Ovary (tissue), 7 donors: ENCODE measurements at regions not wholly inside any gene's neighbourhood (a gene's known extent, or its start where the extent isn't known, plus 50 kb on each side); places are given as distances from the start of the nearest gene placed in this dataset.

Experiments used
- DNase-seq, 5 donors: peaks; one replicate each; pipeline ENCODE4 v3.0.0-alpha.2; 2019 to 2020
- H3K27ac ChIP-seq, 2 donors: fragments of 200-600 bp; one replicate each; pipeline versions ENCODE4 v1.5.1 to v1.8.0; 2019 to 2022
- H3K27me3 ChIP-seq: fragments of 200-600 bp; one replicate; pipeline ENCODE4 v1.8.0; 2022
- H3K36me3 ChIP-seq: fragments of 200-600 bp; sonication (generic); one replicate; pipeline ENCODE4 v1.5.1; 2019
- H3K4me1 ChIP-seq: one replicate; pipeline ENCODE4 v1.8.1; 2013; ENCODE audit warnings: mild to moderate bottlenecking, moderate library complexity; ENCODE audit not compliant: insufficient read depth
- H3K4me3 ChIP-seq: fragments of 200-600 bp; sonication (generic); one replicate; pipeline ENCODE4 v1.5.1; 2017
- H3K9me3 ChIP-seq, 2 donors: fragments of 200-600 bp in 1 of 2; sonication (generic) in 1 of 2; one replicate each; pipeline versions ENCODE4 v1.5.1 to v1.8.1; 2013 to 2019; ENCODE audit warnings: mild to moderate bottlenecking in 1 of 2, moderate library complexity in 1 of 2
- CTCF ChIP-seq, 3 donors: fragments of 450-650 bp in 2 of 3; fragments of 200-600 bp in 1 of 3; IDR thresholded peaks; one replicate each; pipeline versions ENCODE4 v1.5.1 to v1.8.0; 2016 to 2022; ENCODE audit warnings: antibody characterized with exemption in 3 of 3, mild to moderate bottlenecking in 1 of 3
- EP300 ChIP-seq: sonication (generic); formaldehyde crosslinking; IDR thresholded peaks from one replicate; pipeline ENCODE4 v1.6.1; 2017; ENCODE audit warnings: antibody characterized with exemption
- POLR2A ChIP-seq: fragments of 450-650 bp; IDR thresholded peaks from one replicate; pipeline ENCODE4 v1.6.1; 2017; ENCODE audit warnings: antibody characterized with exemption, mild to moderate bottlenecking, moderate library complexity
- WGBS, 3 donors: extraction: QIAGEN DNeasy Blood & Tissue Kit in 1 of 3; methylation state at CpG; one replicate each; pipeline versions ENCODE4 v1.1.5 to v1.1.7; 2013 to 2017; 5-methylcytosine and 5-hydroxymethylcytosine counted together
- intact Hi-C, 4 donors: fragments of 100-400 bp; cut with DNase I; formaldehyde crosslinking; loops; one replicate each; pipeline versions ENCODE4 v1.11.0 to v1.15.1; 2022 to 2023
- donor health status: DM: no; HTN: no; CAD: no; lungs with moderate emphysema.
- donor health status: DM: no; HTN: no; CAD: no.
- donor health status: Bipolar disorder and iron deficiency.
- donor health status: DM: no; HTN: no; CAD: no.
- donor health status: DM: yes; HTN: yes; CAD: no.

GRCh38 chr12:90304231-90304630 lies 595.6 kb upstream of the ATP2B1 start:
- H3K4me1 ChIP-seq, result no peaks in the 10 kb centered on the region
- H3K27me3 ChIP-seq, result no peaks in the 10 kb centered on the region
- WGBS, 3 donors, result 96 to 98% (median 97%) methylated on average over 2 of the region's 2 CpGs
- intact Hi-C loops, result no loop called here
- DNase-seq, result no peak
- H3K9me3 ChIP-seq, result no peaks in the 10 kb centered on the region
- no peak overlapping the region for H3K27ac ChIP-seq
- TF ChIP-seq CTCF (IDR thresholded peaks at IDR 0.05) (no peak), EP300 (no peak), POLR2A (no peak)
- no peaks in the 10 kb centered on the region for H3K36me3 ChIP-seq
- no peak overlapping the region for H3K4me3 ChIP-seq

DNA sequence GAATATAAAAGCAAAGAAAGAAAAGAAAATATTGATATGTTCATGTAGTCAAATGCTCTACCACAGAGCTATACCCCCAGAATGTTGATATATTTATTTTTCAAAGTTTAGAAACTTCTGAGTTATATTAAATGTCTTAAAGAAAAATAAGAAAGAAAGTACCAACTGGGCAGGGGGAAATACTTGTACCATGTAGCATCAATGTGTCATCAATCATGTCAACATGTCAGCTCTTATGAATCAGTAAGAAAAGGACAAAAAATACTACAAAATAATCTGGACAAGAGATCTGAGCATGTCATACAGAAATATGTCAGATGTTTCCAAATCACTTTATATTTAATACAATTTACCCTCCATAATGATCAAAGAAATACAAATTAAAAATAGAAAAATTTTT lies 595.1 kb upstream of the ATP2B1 start:
- Histone ChIP-seq H3K9me3 (no peaks in the 10 kb centered on the region), H3K27ac (no peak overlapping the region), H3K27me3 (no peaks in the 10 kb centered on the region), H3K4me3 (no peak overlapping the region), H3K4me1 (no peaks in the 10 kb centered on the region), H3K36me3 (no peaks in the 10 kb centered on the region)
- intact Hi-C loops, result no loop called here
- TF ChIP-seq POLR2A (no peak), CTCF (IDR thresholded peaks at IDR 0.05) (no peak), EP300 (no peak)
- no peak for DNase-seq

- 91 to 97% (median 92%) methylated on average over 1 of the region's 1 CpG for WGBS, 3 donors
Measured at GRCh38 chr12:90301561-90302133, 593.0 kb upstream of the ATP2B1 start.

GRCh38 chr12:90301095-90301494 lies 592.5 kb upstream of the ATP2B1 start:
- Histone ChIP-seq H3K27ac (no peak overlapping the region), H3K36me3 (no peaks in the 10 kb centered on the region), H3K4me3 (no peak overlapping the region), H3K9me3 (no peaks in the 10 kb centered on the region), H3K4me1 (no peaks in the 10 kb centered on the region), H3K27me3 (no peaks in the 10 kb centered on the region)
- WGBS, 3 donors, result 81 to 91% (median 91%) methylated on average over 4 of the region's 4 CpGs
- no peak for TF ChIP-seq EP300
- no peak for TF ChIP-seq POLR2A
- no peak for TF ChIP-seq CTCF (IDR thresholded peaks at IDR 0.05)
- DNase-seq, result no peak
- intact Hi-C loops, result no loop called here

More at GRCh38 chr12:90301561-90302133, 593.0 kb upstream of the ATP2B1 start:
- no peaks in the 10 kb centered on the region for H3K9me3 ChIP-seq
- H3K4me1 ChIP-seq, result no peaks in the 10 kb centered on the region
- no peak overlapping the region for H3K27ac ChIP-seq
- DNase-seq, result no peak
- TF ChIP-seq EP300 (no peak), CTCF (IDR thresholded peaks at IDR 0.05) (no peak), POLR2A (no peak)
- intact Hi-C loops, result no loop called here
- no peaks in the 10 kb centered on the region for H3K36me3 ChIP-seq
- no peak overlapping the region for H3K4me3 ChIP-seq
- no peaks in the 10 kb centered on the region for H3K27me3 ChIP-seq
